Erythroblast (primary cell): ENCODE measurements at regions not wholly inside any gene's neighbourhood (a gene's known extent, or its start where the extent isn't known, plus 50 kb on each side); places are given as distances from the start of the nearest gene placed in this dataset.
"Not testable (repeated sequence)": the region's sequence is repeated elsewhere in the genome, so short reads cannot be mapped to it uniquely, and the experiment has no call there.

ENCODE experiments used
- GATA1 ChIP-seq: IDR thresholded peaks from 2 replicates; pipeline ENCODE4 v1.6.1; 2011; ENCODE audit warnings: low read depth, mild to moderate bottlenecking, control low read depth, low read length, moderate library complexity
- POLR2A ChIP-seq: IDR thresholded peaks from 2 replicates; pipeline ENCODE4 v1.6.1; 2011; ENCODE audit warnings: mild to moderate bottlenecking, low read length

DNA sequence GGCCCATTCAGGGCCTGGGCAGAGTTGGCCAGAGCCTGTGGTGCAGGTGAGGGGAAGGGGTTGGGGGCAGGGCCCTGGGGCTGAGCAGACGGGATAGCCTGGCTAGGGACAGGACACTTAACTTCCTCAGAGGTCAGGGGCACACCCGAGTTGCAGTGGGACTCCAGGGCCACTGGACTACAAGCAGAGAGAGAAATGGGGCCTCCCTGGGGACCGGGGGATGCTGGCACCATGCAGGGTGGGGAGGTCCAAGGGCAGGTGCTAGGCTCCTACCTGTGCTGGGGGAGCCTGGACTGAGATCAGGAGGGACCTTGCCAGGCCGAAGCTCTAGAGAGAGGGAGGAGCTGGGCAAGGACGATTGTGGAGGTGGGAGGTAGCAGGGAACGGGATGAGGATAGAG lies 222.3 kb downstream of the TMEM121 start:
- not testable (repeated sequence) for TF ChIP-seq POLR2A, GATA1
